ENCODE measurements at regions not wholly inside any gene's neighbourhood (a gene's known extent, or its start where the extent isn't known, plus 50 kb on each side); places are given as distances from the start of the nearest gene placed in this dataset.

GRCh38 chr17:56099649-56100048 lies 53.6 kb upstream of the ANKFN1 start:
- TF ChIP-seq CTCF (IDR thresholded peaks at IDR 0.05) (no peak), EP300 (IDR thresholded peaks at IDR 0.05) (no peak), POLR2A (IDR thresholded peaks at IDR 0.05) (no peak)
